CMK (cell line): ENCODE measurements at regions not wholly inside any gene's neighbourhood (a gene's known extent, or its start where the extent isn't known, plus 50 kb on each side); places are given as distances from the start of the nearest gene placed in this dataset.

Experiments
- DNase-seq: peaks from one replicate; pipeline ENCODE4 v3.0.0-alpha.2; 2010; ENCODE audit warnings: low read depth

DNA sequence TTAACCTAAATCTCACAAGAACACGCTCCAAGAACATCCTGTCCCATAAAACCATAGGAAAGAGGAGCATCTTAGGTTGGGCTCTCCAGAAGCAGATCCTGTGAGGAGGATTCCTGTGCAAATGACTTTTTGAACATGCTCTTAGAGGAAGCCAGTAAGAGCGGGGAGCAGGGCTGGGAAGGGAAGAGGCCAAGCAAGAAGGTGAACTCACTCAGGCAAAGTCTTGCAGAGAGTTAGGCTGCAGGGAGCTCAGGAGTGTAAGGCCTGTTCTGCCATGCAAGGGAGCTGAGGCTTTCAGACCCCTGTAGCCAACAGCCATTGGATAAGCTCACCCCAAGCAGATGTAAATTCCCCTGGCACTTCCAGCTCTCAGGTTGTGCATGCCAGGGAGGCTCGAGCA lies 63.6 kb upstream of the LY86 start:
- no peak for DNase-seq

DNA sequence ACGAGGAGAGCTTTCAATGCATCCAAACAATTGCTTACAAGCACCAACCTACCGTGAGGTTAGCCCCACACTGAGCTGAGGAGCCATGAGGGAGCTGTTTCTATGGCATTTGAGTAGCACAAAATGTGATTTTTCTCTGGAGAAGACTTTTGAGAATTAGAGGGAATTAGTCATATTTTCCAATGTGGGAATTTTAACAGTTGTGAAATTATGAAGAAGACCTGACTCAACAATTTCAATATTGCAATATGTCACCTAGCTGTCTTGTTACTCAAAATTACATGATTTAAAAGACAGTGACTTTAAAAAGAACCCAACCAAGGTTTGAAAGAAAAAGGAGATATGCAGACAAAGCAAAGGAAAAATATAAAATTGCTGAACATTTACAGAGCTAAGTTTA lies 62.6 kb upstream of the LY86 start:
- no peak for DNase-seq

DNA sequence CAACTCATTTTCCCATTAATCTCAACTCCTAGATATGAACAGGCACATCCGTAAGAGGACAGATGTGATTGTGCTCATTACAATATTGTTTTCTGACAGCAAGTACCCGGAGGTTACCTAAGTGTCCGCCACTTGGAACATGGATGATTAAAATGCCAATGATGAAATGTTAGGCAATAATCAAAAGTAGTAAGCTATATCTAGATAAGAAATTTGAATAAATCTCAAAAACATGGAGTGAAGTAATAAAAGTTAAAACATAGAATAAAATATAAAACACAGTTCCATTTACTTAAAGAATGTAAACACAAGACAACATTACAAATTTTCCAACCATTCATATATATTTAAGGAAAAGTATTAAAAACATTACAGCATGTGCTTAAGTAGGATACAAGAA lies 59.2 kb upstream of the LY86 start:
- no peak for DNase-seq

DNA sequence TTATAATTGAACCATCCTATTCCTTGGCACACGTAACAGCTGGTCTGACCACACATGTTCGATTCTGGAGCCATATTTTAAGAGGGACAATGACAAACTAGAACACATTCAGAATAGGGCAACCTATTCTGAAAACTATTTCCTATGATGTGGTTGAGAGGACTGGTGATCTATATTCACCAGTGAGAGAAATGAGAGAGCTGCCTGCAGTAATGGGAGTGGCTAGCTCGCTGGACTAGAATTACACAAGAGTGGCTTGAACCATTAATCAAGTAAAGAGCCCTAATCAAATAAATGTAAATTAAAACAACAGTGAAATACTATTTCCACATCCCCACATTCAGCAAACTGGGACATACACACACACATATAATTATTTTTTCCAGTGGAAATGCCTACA lies 55.3 kb upstream of the LY86 start:
- no peak for DNase-seq

DNA sequence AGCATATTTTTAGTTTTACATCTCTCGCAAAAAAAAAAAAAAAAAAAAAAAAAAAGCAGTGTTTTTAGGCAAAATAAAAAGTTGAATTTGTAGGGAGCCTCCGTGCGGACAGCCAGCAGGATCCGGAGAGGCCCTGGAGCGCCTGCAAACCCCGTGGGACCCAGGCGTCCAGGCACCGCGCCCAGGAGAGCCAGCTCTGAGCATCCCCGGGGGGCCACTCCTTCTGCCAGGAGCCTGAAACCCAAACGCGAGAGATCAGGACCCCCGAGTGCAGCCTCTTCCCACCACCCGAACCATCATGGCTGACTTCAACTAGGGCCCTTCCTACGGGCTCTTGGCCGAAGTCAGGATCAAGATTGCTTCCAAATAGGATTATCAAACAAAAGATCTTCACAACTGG lies 54.1 kb upstream of the LY86 start:
- DNase-seq = no peak

DNA sequence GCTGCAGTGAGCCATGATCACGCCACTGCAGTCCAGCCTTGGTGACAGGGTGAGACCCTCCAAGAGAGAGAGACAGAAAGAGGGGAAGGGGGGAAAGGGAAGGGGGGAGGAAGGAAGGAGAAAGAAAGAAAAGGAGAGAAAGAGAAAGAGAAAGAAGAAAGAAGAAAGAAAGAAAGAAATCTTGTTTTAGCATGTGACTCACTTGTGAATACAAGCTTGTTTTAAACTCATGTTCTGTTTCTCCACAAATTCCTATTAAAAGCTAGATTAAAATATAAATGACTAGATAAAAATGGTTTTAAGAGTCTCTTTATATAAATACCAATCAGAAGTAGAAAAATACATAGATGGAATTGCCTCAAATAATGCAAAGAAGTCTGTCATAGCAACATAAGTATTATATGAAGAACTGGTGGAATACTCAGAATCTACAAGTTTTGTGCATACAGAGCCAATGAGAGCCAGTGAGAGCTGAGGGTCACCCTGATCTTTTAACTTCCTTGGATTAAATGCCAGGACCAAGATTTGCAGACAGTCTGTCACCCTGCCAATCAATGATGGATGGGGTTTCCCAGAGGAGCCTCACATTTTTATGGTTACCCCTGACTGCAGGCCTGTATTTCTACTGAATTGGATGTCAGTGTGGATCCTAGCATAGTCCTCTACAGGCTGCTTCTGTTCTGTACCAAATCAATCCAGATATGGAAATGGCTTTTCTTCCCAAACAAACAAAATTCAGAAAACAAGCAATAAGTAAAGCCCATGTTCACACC lies 50.8 kb upstream of the LY86 start:
- DNase-seq = no peak

DNA sequence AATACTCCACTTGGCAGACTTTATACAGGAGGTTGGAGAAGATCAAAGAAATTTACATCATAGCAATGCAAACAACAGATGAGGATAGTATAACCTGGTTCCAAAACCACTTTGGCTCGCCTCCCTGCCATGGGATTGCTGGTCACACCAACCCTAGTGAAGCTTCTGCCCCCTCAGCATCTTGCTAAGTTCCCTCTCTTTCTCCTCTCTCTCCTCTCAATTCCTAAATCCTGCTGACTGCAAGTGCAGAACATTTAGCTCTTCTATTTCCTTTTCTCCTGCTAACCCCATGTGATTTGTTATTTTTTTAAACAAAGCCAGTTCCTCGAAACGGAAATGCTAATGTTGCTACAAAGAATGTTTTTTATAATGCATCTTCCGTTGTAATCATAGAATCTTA lies 50.3 kb upstream of the LY86 start:
- DNase-seq = no peak
